ENCODE measurements at regions not wholly inside any gene's neighbourhood (a gene's known extent, or its start where the extent isn't known, plus 50 kb on each side); places are given as distances from the start of the nearest gene placed in this dataset.
"Not testable (repeated sequence)": the region's sequence is repeated elsewhere in the genome, so short reads cannot be mapped to it uniquely, and the experiment has no call there.

DNA sequence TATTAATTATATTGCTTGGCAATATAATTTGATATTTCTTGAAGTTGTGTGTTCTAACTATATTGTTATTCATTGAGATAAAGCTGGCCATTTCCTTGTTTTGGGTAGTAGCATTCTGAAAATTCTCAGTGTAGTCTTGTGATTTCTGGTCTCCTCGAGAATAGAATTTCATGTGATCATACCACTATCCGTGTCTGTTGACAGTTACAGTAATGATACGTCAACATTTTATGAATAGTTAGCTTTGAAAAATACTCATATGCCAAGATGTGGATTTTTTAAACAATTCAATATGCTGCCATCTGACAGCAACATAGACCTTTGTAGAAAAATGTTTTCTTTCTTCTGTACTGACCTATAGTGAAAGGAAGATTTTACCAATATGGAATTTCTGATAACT, 723.7 kb upstream of the SLC35B3 start:
- no peak for DNase-seq

DNA sequence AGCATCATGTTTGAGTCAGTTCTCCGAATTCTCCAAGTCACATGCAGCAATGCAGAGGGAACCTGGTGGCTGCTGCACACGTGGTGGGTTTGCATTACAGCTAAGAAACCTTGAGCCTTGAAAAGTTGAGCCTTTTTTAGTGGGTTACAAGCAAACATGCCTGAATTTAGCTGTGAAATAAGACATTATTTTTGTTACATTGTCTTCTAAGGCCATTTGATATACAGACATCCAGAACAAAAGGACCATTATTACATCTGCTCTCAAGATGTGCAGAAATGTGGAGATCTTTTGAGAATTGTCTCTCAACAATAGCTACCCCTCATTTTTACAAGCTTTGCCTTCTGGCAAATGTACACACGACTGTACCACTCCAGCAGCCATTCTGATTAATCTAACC, 720.5 kb upstream of the SLC35B3 start:
- no peak for DNase-seq

DNA sequence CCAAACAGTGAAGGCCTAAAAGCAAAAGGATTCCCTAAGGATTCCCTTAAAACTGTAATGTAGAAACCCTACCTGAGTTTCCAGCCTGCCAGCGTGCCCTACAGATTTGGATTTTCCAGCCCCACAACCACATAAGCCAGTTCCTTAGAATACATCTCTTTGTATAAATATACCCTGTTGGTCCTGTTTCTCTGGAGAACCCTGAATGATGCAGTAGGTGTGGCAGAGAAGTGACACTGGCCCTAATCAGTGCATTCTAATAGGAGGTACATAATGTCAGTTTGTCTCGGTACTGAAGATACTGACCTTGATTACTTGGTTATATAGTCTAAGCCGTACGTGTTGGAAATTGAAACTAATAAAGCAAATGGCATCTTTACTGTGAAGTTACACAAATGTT, 707.8 kb upstream of the SLC35B3 start:
- DNase-seq, result no peak

DNA sequence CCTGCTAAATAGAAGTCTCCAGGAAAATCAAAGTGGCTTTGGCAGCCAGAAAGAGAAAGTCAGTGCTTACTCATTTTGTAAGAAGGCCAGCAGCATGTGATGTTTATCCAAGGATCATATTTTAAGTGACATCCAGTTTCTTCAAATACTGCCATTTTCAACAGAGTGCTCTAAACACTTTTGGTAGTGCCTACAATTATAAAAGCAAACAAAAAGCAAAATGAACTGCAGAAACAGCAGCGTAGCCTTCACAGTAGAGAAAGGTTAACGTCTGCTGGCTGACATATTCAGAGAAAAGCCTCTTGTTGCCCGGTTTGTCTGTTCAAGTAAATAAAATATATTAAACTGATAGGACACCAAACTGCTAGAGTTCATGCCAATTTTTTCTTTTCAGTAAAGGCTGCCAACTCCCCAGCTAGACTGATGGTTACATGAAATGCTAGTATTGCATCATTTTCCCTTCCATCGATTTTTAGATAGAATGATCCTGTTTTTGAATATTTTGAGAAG, 705.7 kb upstream of the SLC35B3 start:
- peak; percentile 37 for DNase-seq

DNA sequence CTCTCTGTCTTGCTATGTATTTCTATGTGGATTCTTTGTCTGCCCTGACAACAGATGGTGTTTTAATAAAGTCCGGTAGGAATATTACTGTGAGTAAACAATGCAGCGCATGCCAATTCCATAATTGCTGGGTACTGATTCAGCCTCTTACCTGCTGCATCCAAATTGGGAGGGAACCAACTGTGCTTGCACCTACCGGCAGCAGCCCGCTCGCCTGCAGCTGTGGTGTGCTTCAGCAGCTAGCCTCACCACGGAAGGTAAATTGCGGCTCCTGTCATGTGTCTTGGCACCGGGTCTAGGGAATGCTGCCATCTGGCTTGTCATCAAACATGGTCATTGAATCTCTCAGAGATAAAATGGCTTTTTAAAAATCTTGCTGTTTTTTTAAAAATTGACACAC, 704.8 kb upstream of the SLC35B3 start:
- no peak for DNase-seq

DNA sequence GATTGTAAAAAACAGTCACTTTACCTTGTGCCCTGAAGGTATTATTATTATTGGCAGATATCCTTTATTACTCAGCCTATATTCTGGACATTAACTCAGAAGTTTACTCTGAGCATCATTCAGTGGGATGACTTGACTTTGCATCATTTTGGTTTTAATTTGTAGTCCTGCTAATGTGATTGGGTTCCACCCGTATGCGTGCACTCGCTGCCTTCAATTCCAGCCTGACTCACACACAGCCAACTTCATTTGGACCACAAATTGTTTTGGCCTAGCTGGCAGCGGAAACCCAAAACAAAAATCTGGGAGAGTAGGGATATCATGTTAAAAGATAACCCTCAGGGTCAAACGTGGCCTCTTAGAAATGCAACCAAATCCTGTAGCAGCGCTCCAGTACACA, 704.4 kb upstream of the SLC35B3 start:
- DNase-seq, result peak; percentile 10

DNA sequence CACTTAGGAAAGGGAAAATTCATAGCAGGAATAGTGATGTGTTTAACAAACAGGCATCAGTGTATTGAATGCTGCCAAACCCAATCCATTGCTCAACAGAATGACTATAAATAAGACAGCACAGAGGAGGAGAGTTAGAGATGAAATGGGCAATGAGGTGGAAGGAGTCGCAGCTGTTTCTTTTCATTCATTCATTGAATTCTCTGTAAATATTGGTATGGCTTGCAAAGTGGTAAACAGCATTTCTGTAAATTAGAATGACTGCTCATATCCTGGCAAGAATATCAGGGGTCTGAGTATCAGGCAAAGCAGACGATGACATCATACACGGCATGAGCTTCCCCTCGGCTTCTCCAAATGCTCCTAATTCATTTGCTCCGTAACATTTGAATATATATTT, 703.6 kb upstream of the SLC35B3 start:
- DNase-seq, result peak; percentile 26

DNA sequence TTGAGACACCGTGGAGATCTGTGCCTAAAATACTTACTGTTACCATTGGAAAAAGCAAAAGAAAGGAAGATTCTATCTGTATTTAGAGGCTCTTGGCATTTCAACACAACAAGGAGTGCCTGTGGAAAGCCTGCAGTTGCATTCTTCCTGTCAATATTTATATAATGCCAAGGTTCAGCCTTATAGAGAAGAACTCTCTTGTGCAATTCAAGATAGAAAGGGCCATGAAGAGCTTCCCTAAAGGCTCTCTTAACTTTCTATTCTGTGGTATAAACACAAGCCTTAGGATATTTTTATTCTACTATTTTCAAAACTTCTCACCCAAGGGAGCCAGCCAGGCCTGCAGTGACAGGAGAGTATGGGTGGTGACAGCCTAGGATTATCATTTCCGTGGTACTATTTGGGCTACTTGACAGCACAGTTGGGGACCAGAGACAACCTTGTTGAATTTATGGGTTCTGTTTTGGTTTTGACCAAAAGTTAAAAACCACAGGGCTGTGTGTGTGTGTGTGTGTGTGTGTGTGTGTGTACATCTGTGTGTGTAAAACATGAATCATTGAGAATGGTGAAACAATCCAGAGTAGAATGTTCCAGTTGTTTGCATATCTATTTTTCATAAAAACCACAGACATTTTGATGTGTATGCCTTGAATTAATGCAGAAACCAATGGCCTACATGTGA, 700.9 kb upstream of the SLC35B3 start:
- DNase-seq, result no peak

DNA sequence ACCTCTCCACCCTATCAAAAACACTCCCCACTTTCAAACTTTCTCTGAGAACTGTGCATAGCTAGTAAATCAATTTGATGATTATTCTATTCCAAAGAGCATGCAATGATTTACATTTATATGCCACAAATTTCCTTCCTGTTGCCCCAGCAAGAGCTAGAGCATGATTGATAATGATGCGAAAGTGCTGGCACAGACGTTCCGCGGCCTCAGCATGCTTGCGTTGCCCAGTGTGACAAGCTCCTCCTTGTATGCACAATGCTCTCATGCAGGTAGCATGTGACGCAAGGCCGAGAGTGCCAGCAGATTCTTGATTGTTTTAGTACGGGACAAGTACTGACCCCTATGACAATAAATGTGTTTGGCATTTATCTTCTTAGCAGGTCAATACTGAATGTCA, 696.3 kb upstream of the SLC35B3 start:
- no peak for DNase-seq

DNA sequence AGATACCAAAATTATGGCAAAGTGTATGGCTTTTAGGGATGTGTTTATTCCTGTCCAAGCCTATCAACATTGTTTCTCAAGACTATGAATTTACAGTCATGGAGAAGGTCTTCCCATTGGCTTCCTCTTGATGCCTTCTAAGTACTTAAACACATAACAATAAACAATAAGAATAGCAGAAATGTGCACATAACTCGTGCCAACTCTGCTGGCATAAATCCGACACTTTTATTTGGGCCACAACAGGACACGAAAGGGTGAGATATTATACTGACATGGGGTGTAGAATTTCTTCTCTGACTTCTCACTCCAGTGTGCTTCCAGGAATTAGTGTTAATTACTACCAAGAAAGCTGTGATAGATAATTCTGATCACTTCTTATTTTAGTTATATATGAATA, 695.9 kb upstream of the SLC35B3 start:
- no peak for DNase-seq

DNA sequence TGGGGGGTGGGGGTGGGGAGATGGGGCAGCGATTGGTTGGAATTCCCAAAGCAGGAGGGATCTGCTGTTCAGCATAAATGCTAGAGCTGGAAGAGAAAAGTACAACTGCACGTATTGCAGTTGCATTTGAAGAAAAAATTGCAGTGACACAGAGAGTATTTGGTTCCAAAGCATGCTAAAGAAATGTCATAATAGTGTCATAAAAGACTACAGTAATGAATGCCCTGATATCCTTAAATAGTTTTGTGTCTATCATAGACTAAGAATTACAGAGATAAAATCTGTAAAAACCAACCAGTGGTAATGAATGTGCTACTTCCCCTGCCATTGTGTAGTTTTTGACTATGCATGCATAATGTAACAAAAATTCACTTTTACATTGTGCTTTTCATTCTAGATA, 693.6 kb upstream of the SLC35B3 start:
- DNase-seq, result no peak

DNA sequence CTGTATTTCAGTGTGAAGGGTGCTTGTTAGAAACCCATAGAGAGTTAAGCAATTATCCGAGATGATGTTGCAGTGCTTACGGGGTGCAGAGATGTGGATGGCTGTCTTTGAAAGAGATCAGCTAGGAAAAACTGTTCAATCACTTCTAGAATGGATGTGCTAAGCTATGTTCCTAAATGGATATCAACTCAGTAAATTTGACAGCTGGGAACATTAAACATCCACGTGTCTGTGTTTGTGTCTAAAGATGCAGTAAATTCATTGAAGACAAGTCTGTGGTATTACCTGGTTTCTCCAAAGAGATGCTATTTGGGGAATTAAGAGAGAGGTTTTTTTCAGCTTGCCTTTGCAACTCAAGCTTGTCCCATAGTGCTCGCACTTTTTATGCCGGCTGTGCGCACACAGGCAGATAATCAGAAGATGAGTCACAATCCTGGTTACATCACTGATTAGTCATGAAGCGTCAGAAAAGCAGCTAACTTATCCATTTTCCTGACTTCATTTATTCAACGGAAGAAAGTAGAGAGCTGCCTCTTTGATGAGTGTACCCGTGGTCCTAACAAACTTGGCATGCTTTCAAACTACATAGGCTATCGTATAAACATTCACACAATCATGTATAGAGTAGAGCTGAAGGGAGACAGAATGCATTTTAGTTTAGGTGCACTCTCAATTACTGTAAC, 691.7 kb upstream of the SLC35B3 start:
- no peak for DNase-seq

DNA sequence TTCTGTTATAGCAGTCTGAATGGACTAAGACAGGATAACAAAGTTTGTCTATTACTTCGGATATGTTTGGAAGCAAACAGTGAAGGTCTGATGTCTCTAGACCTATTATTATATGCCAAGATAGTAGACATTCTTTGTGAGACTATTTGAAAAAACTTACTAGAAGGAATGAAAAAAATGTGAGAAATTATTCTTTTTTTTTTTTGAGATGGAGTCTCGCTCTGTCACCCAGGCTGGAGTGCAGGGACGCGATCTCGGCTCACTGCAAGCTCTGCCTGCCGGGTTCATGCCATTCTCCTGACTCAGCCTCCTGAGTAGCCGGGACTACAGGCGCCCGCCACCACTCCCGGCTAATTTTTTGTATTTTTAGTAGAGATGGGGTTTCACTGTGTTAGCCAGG, 690.7 kb upstream of the SLC35B3 start:
- DNase-seq, result not testable (repeated sequence)

DNA sequence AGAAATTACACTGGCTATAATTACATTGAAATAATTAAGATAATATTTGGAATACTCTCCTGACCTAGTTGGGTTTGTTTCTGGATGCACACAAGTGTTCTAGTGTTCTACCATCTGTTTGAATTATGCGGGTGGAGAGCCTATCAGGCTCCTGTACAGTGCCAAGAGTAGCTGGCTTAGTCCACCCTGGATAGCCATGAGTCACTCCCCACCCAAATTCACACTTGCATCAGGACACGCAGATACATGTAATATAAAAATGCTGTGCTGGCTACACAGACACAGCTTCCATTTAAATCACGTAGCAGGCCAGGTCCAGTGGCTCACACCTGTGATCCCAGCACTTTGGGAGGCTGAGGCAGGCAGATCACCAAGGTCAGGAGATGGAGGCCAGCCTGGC, 686.2 kb upstream of the SLC35B3 start:
- no peak for DNase-seq

DNA sequence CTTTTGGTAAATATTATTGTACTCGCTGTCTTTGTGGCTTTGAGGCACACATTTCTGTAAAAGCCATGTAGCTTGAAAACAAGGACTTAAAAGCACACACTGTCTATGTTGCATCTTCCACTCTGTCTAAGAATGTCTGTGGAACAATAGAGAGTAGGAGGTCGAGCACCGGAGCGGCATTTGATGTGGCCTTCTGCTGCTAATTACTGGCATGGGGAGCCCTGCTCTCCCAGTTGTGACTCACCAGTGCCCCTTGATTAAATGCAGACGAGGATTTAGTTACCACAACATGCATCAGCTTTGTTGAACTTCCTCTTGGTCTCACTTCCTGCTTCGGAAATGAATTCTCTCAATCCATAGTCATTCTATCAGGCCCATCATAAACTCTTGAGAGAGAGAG, 680.7 kb upstream of the SLC35B3 start:
- no peak for DNase-seq

DNA sequence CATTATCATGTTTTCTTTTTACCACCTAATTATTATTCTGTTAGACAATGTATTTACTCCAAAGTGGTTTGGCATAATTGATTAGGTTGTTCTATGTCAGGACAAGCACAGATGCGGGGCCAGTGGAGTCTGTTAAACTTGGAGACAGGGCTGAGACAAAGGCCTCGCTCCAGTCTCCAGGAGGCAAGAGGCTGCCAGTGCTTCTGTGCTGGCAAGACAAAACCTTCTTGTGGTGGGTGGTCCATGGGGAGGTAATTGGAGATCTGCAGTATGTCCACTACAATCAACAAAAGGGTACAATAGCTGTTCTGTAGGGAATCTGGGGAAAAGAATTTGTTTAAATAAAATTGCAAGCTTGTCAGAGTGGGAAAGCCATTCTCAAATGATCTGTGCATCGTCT, 677.2 kb upstream of the SLC35B3 start:
- DNase-seq, result no peak

DNA sequence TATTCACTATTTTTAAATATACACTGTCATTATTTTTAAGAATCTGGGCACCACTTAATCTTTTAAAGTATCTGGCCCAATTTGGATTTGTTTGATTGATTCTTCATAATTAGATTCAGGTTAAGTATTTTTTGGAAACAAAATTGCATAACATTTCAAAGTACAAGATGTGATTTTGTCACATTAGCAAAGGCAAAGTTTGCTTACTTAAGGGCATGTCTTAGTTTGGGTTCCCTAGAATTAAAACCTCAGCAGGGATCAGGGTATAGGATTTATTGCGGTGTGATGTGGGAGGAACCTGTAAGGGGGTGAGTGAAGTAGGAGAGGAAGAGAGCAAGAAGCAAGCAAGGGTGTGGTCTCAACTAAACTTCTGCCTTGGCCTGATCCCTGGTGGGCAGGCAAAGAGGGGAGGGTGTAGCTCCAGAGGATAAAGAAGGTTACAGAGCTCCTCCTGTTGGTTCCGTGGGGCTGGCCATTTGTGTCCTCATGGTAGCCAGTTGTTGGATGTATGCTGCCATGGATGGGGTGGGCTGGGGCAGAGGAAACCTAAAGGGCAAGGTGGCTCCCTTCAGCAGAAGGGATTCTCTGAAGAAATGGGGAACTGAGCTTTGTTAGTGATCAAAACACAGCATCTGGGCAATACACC, 668.7 kb upstream of the SLC35B3 start:
- no peak for DNase-seq

DNA sequence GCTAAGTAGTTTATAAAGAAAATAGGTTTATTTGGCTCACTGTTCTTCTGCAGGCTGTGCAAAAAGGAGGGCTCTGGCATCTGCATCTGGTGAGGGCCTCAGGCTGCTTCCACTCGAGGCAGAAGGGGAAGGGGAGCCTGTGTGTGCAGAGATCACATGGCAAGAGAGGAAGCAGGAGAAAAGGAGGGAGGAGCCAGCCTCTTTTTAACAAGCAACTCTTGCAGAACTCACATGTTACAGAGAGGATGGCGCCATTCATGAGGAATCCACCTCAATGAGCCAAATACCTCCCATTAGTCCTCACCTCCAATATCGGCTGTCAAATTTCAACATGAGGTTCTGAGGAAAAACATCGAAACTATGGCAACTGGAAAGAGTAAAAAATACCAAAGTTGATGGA, 666.6 kb upstream of the SLC35B3 start:
- no peak for DNase-seq

DNA sequence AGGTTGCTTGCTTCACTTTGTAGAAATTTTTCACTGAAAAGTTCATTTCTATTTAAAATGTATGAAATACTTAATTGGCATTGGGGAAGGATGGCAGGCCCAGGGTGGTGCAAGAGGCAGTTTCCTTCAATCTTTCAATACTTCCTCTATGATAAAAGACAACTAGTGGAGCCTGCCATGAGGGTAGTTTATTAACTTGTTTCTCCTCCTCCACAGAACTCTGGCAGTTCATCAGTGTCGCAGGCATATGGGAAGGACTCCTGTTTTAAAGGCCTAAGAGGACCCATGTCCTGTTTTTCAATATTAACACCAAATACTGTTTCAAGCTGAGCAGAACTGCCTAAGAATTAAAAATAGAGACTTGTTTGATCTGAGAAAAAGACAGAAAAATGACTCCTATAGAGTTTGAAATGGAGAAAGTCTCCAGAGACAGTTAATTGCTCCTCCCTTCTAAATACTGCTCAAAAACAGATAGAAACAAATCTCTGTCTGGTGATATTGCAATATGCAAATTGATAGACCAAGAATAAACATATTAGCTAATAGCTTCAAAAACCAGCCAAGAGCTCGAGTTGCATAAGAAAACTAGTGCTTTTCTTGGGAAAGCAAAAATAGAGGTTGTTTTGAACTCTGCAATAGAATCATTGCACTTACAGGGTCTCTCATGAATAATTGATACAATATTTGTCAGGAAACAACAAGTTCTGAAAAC, 665.7 kb upstream of the SLC35B3 start:
- DNase-seq, result no peak

DNA sequence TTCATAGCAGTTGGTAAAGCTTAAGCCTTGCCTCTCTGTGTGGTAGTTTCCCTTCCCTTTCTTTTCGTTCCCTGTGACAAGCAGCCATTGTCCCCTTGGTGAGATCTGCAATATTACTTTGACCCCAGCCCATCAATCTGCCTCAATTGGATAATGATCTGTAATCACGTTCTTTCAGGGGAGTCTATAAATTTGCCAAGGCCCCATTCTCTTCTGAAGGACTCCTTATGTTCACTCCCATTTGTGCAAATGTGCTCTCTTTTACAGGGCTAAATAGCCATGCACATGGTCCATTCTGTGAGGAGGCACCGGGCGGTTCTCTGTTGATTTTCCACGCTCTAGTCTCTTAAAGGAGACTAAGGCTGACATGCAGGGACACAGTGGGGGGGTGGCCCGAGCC, 660.4 kb upstream of the SLC35B3 start:
- DNase-seq, result no peak

DNA sequence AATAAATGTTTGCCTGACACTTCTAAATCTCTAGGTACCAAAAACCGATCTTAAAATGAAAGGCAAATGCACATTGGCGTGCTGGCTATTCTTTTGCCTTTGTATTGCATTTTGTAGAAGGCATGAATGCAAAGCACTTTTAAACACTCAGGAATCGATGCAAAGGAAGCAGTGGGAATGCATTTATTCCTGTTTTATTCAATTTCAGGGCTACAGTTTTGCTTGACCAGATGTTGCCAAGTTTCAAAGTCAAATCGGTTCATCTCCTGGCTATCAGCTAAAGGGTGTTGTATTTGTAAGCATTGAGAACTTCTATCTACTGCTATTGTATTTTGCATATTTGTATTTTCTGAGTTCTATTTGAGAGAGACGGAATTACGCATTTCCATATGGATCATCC, 659.8 kb upstream of the SLC35B3 start:
- DNase-seq, result no peak

DNA sequence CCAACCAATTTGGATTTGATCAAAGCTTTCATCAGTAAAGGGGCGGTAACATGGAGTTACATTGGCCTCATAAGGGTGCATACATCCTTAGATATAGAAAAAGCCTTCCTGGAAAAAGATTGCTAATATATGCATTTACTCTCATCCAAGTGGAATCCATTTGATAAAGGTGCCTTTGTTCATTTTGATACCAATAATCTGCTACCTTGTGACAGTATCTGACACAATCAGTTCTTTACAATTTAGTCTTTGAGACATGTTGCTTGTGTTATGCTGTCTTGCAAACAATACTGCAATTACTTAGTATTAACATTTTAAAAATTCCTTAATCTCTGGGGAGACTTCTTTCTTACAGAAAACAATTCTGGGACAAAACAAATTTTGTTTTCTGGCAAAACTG, 654.4 kb upstream of the SLC35B3 start:
- no peak for DNase-seq

DNA sequence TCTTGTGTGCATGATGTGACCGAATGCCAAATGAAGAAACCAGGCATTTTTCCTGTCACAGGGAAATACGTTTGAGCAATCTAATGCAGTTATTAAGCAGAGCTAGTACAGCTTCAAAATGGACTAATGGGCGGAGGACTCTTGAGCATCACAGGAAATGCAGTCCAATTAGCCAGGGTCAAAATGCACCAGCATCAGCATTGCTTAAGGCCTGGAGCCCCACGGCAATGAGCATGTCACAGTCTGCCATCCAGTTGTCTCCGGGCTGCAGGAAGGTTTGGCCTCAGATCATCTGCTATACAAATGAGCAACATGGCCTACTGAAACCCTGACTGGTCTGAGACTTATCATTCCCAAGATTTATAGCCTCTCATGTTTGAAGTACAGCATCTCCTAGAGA, 652.1 kb upstream of the SLC35B3 start:
- DNase-seq, result no peak

Data from skin of body (tissue), 1 donor.